Thoracic aorta (tissue), 2 donors: ENCODE measurements at regions not wholly inside any gene's neighbourhood (a gene's known extent, or its start where the extent isn't known, plus 50 kb on each side); places are given as distances from the start of the nearest gene placed in this dataset.
A peak's percentile ranks its signal among the peaks of the same experiment; 100 is the strongest.

Experiments
- ATAC-seq: fragments of 150-250 bp; one replicate; pipeline ENCODE4 v1.8.0; 2017; ENCODE audit warnings: low read depth; ENCODE audit not compliant: insufficient number of reproducible peaks, low FRiP score
- DNase-seq: peaks from one replicate; pipeline ENCODE4 v3.0.0-alpha.2; 2020; ENCODE audit warnings: low spot score
- H3K27ac ChIP-seq, 2 donors: fragments of 200-600 bp; sonication (generic); 1 replicate in 1 of 2; 2 replicates in 1 of 2; pipeline ENCODE4 v1.5.1; 2016; ENCODE audit warnings: mild to moderate bottlenecking in 2 of 2, moderate library complexity in 2 of 2
- H3K27me3 ChIP-seq: fragments of 200-600 bp; sonication (generic); replicated peaks from 2 replicates; pipeline ENCODE4 v1.6.0; 2016; ENCODE audit warnings: mild to moderate bottlenecking; ENCODE audit not compliant: insufficient read depth
- H3K36me3 ChIP-seq: fragments of 200-600 bp; sonication (generic); one replicate; pipeline ENCODE4 v1.5.1; 2016
- H3K4me1 ChIP-seq, 2 donors: fragments of 200-600 bp; sonication (generic); 1 replicate in 1 of 2; 2 replicates in 1 of 2; pipeline versions ENCODE4 v1.5.1 to v1.6.0; 2016; ENCODE audit warnings: low read depth in 2 of 2, mild to moderate bottlenecking in 1 of 2; ENCODE audit not compliant: control insufficient read depth in 1 of 2
- H3K4me3 ChIP-seq: fragments of 200-600 bp; sonication (generic); 2 replicates; pipeline ENCODE4 v1.5.1; 2016; ENCODE audit warnings: mild to moderate bottlenecking
- H3K9me3 ChIP-seq: fragments of 200-600 bp; sonication (generic); 2 replicates; pipeline ENCODE4 v1.5.1; 2016
- CTCF ChIP-seq: fragments of 200-600 bp; sonication (generic); IDR thresholded peaks from one replicate; pipeline ENCODE4 v1.5.1; 2019; ENCODE audit warnings: antibody characterized with exemption

- Histone ChIP-seq H3K36me3 (no peaks in the 10 kb centered on the region), H3K27me3 (no peaks in the 10 kb centered on the region), H3K4me1 (peaks cover 3 to 17% of the 10 kb centered on the region in 2 donors), H3K27ac (peak overlapping the region in 1 of 2 donors; percentile 25), H3K9me3 (no peaks in the 10 kb centered on the region), H3K4me3 (no peak overlapping the region)
- DNase-seq (no peak), ATAC-seq (no peak)
- no peak for TF ChIP-seq CTCF
Measured at GRCh38 chr21:38931291-38931690, 125.6 kb downstream of the ETS2 start.

DNA sequence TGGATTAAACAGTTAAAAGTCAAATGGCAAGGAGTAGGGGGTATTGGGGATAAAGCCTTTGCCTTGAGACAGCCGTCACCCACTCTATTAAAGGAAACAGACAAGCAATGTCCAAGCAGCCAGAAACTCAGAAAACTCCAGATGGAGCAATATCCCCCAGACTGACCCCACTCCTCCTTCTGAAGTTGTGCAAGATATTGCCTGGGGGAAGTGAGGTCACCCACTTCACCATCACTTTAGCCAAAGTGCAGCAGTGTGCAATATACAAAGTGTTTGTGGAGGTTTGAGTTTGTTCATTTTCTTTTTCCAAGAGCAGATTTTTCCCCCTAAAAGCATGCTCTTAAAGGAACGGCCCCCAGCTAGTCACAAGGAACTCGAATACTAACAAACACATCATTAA is 125.1 kb downstream of the ETS2 start:
- ATAC-seq (no peak), DNase-seq (no peak)
- H3K27ac ChIP-seq: no peak overlapping the region
- H3K36me3 ChIP-seq: no peaks in the 10 kb centered on the region
- no peaks in the 10 kb centered on the region for H3K27me3 ChIP-seq
- peaks cover 3 to 22% of the 10 kb centered on the region in 2 donors for H3K4me1 ChIP-seq
- no peak for TF ChIP-seq CTCF
- no peak overlapping the region for H3K4me3 ChIP-seq
- no peaks in the 10 kb centered on the region for H3K9me3 ChIP-seq

GRCh38 chr21:38930066-38930465 is 124.3 kb downstream of the ETS2 start:
- ATAC-seq: no peak
- Histone ChIP-seq H3K36me3 (no peaks in the 10 kb centered on the region), H3K9me3 (no peaks in the 10 kb centered on the region), H3K4me1 (peaks cover 10 to 30% of the 10 kb centered on the region in 2 donors), H3K27ac (no peak overlapping the region), H3K4me3 (no peak overlapping the region), H3K27me3 (no peaks in the 10 kb centered on the region)
- TF ChIP-seq CTCF: no peak
- no peak for DNase-seq

- H3K4me3 ChIP-seq: no peak overlapping the region
- H3K9me3 ChIP-seq: no peaks in the 10 kb centered on the region
- no peaks in the 10 kb centered on the region for H3K36me3 ChIP-seq
- no peaks in the 10 kb centered on the region for H3K27me3 ChIP-seq
- no peak overlapping the region for H3K27ac ChIP-seq
- DNase-seq (no peak), ATAC-seq (no peak)
- peaks cover 14 to 34% of the 10 kb centered on the region in 2 donors for H3K4me1 ChIP-seq
- TF ChIP-seq CTCF: no peak
Measured at GRCh38 chr21:38929652-38930051, 123.9 kb downstream of the ETS2 start.

GRCh38 chr21:38929142-38929541 is 123.4 kb downstream of the ETS2 start:
- no peak for DNase-seq
- no peaks in the 10 kb centered on the region for H3K36me3 ChIP-seq

More at GRCh38 chr21:38929142-38929541, 123.4 kb downstream of the ETS2 start:
- Histone ChIP-seq H3K9me3 (no peaks in the 10 kb centered on the region), H3K27ac (no peak overlapping the region), H3K4me3 (no peak overlapping the region), H3K27me3 (no peaks in the 10 kb centered on the region), H3K4me1 (peaks cover 14 to 37% of the 10 kb centered on the region in 2 donors)
- TF ChIP-seq CTCF: no peak
- no peak for ATAC-seq
